Gastroesophageal sphincter (tissue), 4 donors: ENCODE measurements at regions not wholly inside any gene's neighbourhood (a gene's known extent, or its start where the extent isn't known, plus 50 kb on each side); places are given as distances from the start of the nearest gene placed in this dataset.
"Not testable (repeated sequence)": the region's sequence is repeated elsewhere in the genome, so short reads cannot be mapped to it uniquely, and the experiment has no call there.

Experiments
- ATAC-seq: fragments of 150-250 bp; one replicate; pipeline ENCODE4 v1.9.1; 2016; ENCODE audit warnings: mild to moderate bottlenecking, moderate library complexity
- H3K27ac ChIP-seq, 4 donors: fragments of 200-600 bp; sonication (generic) in 3 of 4; 1 replicate in 3 of 4; 2 replicates in 1 of 4; pipeline ENCODE4 v1.5.1; 2016 to 2019
- H3K27me3 ChIP-seq: fragments of 200-600 bp; sonication (generic); one replicate; pipeline ENCODE4 v1.5.1; 2019
- H3K36me3 ChIP-seq, 2 donors: fragments of 200-600 bp; sonication (generic); one replicate each; pipeline ENCODE4 v1.5.1; 2019; ENCODE audit warnings: control low read depth in 1 of 2
- H3K4me1 ChIP-seq, 3 donors: fragments of 200-600 bp; sonication (generic); 1 replicate in 2 of 3; 2 replicates in 1 of 3; pipeline ENCODE4 v1.5.1; 2016 to 2019; ENCODE audit warnings: control low read depth in 2 of 3
- H3K4me3 ChIP-seq, 2 donors: fragments of 200-600 bp; sonication (generic); one replicate each; pipeline ENCODE4 v1.5.1; 2019; ENCODE audit warnings: mild to moderate bottlenecking in 1 of 2, moderate library complexity in 1 of 2
- H3K9me3 ChIP-seq, 3 donors: fragments of 200-600 bp; sonication (generic); one replicate each; pipeline ENCODE4 v1.5.1; 2017 to 2019; ENCODE audit warnings: control low read depth in 2 of 3
- CTCF ChIP-seq, 4 experiments: fragments of 200-600 bp in 2 of 4; fragments of 450-650 bp in 2 of 4; sonication (generic) in 1 of 4; IDR thresholded peaks; one replicate each; pipeline ENCODE4 v1.5.1; 2017 to 2019; ENCODE audit warnings: antibody characterized with exemption in 4 of 4, mild to moderate bottlenecking in 2 of 4, moderate library complexity in 2 of 4
- EP300 ChIP-seq: sonication (generic); formaldehyde crosslinking; IDR thresholded peaks from one replicate; pipeline ENCODE4 v1.6.1; 2017; ENCODE audit warnings: antibody characterized with exemption, mild to moderate bottlenecking
- POLR2A ChIP-seq, 2 donors: fragments of 450-650 bp; IDR thresholded peaks; one replicate each; pipeline ENCODE4 v1.6.1; 2017; ENCODE audit warnings: antibody characterized with exemption in 2 of 2, mild to moderate bottlenecking in 2 of 2, moderate library complexity in 1 of 2
- POLR2AphosphoS5 ChIP-seq: sonication (generic); formaldehyde crosslinking; IDR thresholded peaks from one replicate; pipeline ENCODE4 v1.6.1; 2017; ENCODE audit warnings: antibody characterized with exemption
- WGBS, 2 donors: methylation state at CpG; one replicate each; pipeline ENCODE4 v1.1.5; 2018; ENCODE audit warnings: low coverage in 1 of 2; 5-methylcytosine and 5-hydroxymethylcytosine counted together

GRCh38 chr2:54052825-54053718 is 62.3 kb upstream of the ACYP2 start:
- H3K27me3 ChIP-seq, result no peaks in the 10 kb centered on the region
- WGBS, 2 donors, result 83 to 100% methylated on average over 1 to 2 of the region's 4 CpGs
- peak overlapping the region in 1 of 4 donors; percentile 23 for H3K27ac ChIP-seq
- peaks cover 0 to 27% of the 10 kb centered on the region in 2 donors for H3K36me3 ChIP-seq
- peaks cover 3 to 21% (median 3%) of the 10 kb centered on the region in 3 donors for H3K4me1 ChIP-seq
- H3K9me3 ChIP-seq, result no peaks in the 10 kb centered on the region
- H3K4me3 ChIP-seq, result no peak overlapping the region
- ATAC-seq, result no peak
- TF ChIP-seq CTCF (IDR thresholded peaks at IDR 0.05) (no peak), EP300 (no peak), POLR2A (IDR thresholded peaks at IDR 0.05) (no peak), POLR2AphosphoS5 (no peak)

- Histone ChIP-seq H3K36me3 (peaks cover 0 to 27% of the 10 kb centered on the region in 2 donors), H3K27ac (no peak overlapping the region), H3K4me3 (no peak overlapping the region), H3K9me3 (no peaks in the 10 kb centered on the region), H3K27me3 (no peaks in the 10 kb centered on the region), H3K4me1 (peaks cover 3 to 12% (median 3%) of the 10 kb centered on the region in 3 donors)
- no peak for ATAC-seq
- WGBS, 2 donors, result 97 to 100% methylated on average over 2 of the region's 2 CpGs
- no peak for TF ChIP-seq POLR2A (IDR thresholded peaks at IDR 0.05)
- TF ChIP-seq POLR2AphosphoS5, result no peak
- TF ChIP-seq EP300, result no peak
Measured at GRCh38 chr2:54050445-54050844, 65.0 kb upstream of the ACYP2 start.

GRCh38 chr2:54049365-54049764 is 66.0 kb upstream of the ACYP2 start:
- peaks cover 0 to 27% of the 10 kb centered on the region in 2 donors for H3K36me3 ChIP-seq

GRCh38 chr2:54048896-54049295 is 66.5 kb upstream of the ACYP2 start:
- 82 to 88% methylated on average over 5 to 7 of the region's 7 CpGs for WGBS, 2 donors
- not testable (repeated sequence) for H3K27me3 ChIP-seq, ATAC-seq, H3K9me3 ChIP-seq, H3K27ac ChIP-seq, H3K4me3 ChIP-seq, H3K4me1 ChIP-seq
- H3K36me3 ChIP-seq, result peaks cover 0 to 27% of the 10 kb centered on the region in 2 donors

More at GRCh38 chr2:54049365-54049764, 66.0 kb upstream of the ACYP2 start:
- Histone ChIP-seq H3K9me3 (no peaks in the 10 kb centered on the region), H3K4me3 (no peak overlapping the region), H3K27me3 (no peaks in the 10 kb centered on the region), H3K4me1 (peaks cover 0 to 5% (median 0%) of the 10 kb centered on the region in 3 donors), H3K27ac (no peak overlapping the region)
- no peak for ATAC-seq
- 33 to 60% methylated on average over 1 of the region's 1 CpG for WGBS, 2 donors
- TF ChIP-seq EP300 (no peak), CTCF (IDR thresholded peaks at IDR 0.05) (no peak), POLR2A (IDR thresholded peaks at IDR 0.05) (no peak), POLR2AphosphoS5 (no peak)

GRCh38 chr2:54048117-54048785 is 67.2 kb upstream of the ACYP2 start:
- Histone ChIP-seq H3K4me3 (no peak overlapping the region), H3K9me3 (no peaks in the 10 kb centered on the region), H3K36me3 (peaks cover 0 to 24% of the 10 kb centered on the region in 2 donors), H3K4me1 (peaks cover 0 to 4% (median 0%) of the 10 kb centered on the region in 3 donors), H3K27me3 (no peaks in the 10 kb centered on the region), H3K27ac (no peak overlapping the region)
- 94 to 95% methylated on average over 2 of the region's 2 CpGs for WGBS, 2 donors
- no peak for ATAC-seq
- TF ChIP-seq EP300, result no peak
- TF ChIP-seq CTCF (IDR thresholded peaks at IDR 0.05), result no peak
- TF ChIP-seq POLR2AphosphoS5, result no peak
- TF ChIP-seq POLR2A (IDR thresholded peaks at IDR 0.05), result no peak
